Fibroblast of lung (primary cell): ENCODE measurements at regions not wholly inside any gene's neighbourhood (a gene's known extent, or its start where the extent isn't known, plus 50 kb on each side); places are given as distances from the start of the nearest gene placed in this dataset.

Experiments
- DNase-seq, 2 donors: peaks; one replicate each; pipeline versions ENCODE4 v3.0.0 to v3.0.0-alpha.2; 2010; ENCODE audit warnings: low read depth in 2 of 2
- H2AFZ ChIP-seq: 2 replicates; pipeline ENCODE4 v1.5.1; 2012; ENCODE audit warnings: low read length, control low read depth, inconsistent platforms
- H3K27ac ChIP-seq: 2 replicates; pipeline ENCODE4 v1.5.1; 2011; ENCODE audit warnings: low read length, control low read depth; ENCODE audit not compliant: insufficient read depth
- H3K27me3 ChIP-seq: 2 replicates; pipeline ENCODE4 v1.5.1; 2011; ENCODE audit warnings: mild to moderate bottlenecking, low read length; ENCODE audit not compliant: control insufficient read depth, insufficient read depth
- H3K36me3 ChIP-seq: 2 replicates; pipeline ENCODE4 v1.5.1; 2011; ENCODE audit warnings: low read length; ENCODE audit not compliant: control insufficient read depth, insufficient read depth
- H3K4me1 ChIP-seq: 2 replicates; pipeline ENCODE4 v1.5.1; 2011; ENCODE audit warnings: low read length; ENCODE audit not compliant: control insufficient read depth, insufficient read depth; ENCODE audit errors: extremely low read depth
- H3K4me2 ChIP-seq: 2 replicates; pipeline ENCODE4 v1.5.1; 2011; ENCODE audit warnings: low read length, control low read depth; ENCODE audit not compliant: insufficient read depth; ENCODE audit errors: extremely low read depth
- H3K4me3 ChIP-seq, 4 experiments: fragments of 200-600 bp in 1 of 4; sonication (generic) in 1 of 4; replicated peaks in 1 of 4; 2 replicates each; pipeline ENCODE4 v1.5.1; 2011 to 2016; ENCODE audit warnings: low read length in 4 of 4, low read depth in 3 of 4, mild to moderate bottlenecking in 3 of 4, control low read depth in 2 of 4, inconsistent platforms in 1 of 4, mixed read lengths in 1 of 4; ENCODE audit not compliant: insufficient read depth in 1 of 4; ENCODE audit errors: control extremely low read depth in 1 of 4
- H3K79me2 ChIP-seq: 2 replicates; pipeline ENCODE4 v1.5.1; 2012; ENCODE audit warnings: mild to moderate bottlenecking, low read length, inconsistent platforms; ENCODE audit not compliant: control insufficient read depth, insufficient read depth
- H3K9ac ChIP-seq: 2 replicates; pipeline ENCODE4 v1.5.1; 2011; ENCODE audit warnings: mild to moderate bottlenecking, low read length, control low read depth; ENCODE audit not compliant: insufficient read depth
- H3K9me3 ChIP-seq: 2 replicates; pipeline ENCODE4 v1.5.1; 2012; ENCODE audit warnings: low read depth, low read length; ENCODE audit not compliant: control insufficient read depth, insufficient read depth
- H4K20me1 ChIP-seq: 2 replicates; pipeline ENCODE4 v1.5.1; 2011; ENCODE audit warnings: low read length; ENCODE audit not compliant: control insufficient read depth, insufficient read depth; ENCODE audit errors: extremely low read depth
- CTCF ChIP-seq, 2 donors: IDR thresholded peaks in 1 of 2; conservative IDR thresholded peaks in 1 of 2; 1 replicate in 1 of 2; 2 replicates in 1 of 2; pipeline ENCODE4 v1.5.1; 2011 to 2012; ENCODE audit warnings: low read length in 2 of 2, control low read depth in 1 of 2, inconsistent platforms in 1 of 2, low read depth in 1 of 2, mild to moderate bottlenecking in 1 of 2
- EZH2 ChIP-seq: IDR thresholded peaks from 2 replicates; pipeline ENCODE4 v1.5.1; 2012; ENCODE audit warnings: low read length, control low read depth, mild to moderate bottlenecking; ENCODE audit errors: missing control alignments

- H3K9me3 ChIP-seq: no peaks in the 10 kb centered on the region
- TF ChIP-seq CTCF (conservative IDR thresholded peaks at IDR 0.05 in 1 of 2, IDR thresholded peaks at IDR 0.05 in 1 of 2; ENCODE audit: low read depth in 1 of 2, low read length in 2 of 2) (no peak), EZH2 (no peak)
- H3K4me3 ChIP-seq: no peak overlapping the region
These were observed 258.2 kb upstream of the JADE1 start for GRCh38 chr4:128551280-128551679.

DNA sequence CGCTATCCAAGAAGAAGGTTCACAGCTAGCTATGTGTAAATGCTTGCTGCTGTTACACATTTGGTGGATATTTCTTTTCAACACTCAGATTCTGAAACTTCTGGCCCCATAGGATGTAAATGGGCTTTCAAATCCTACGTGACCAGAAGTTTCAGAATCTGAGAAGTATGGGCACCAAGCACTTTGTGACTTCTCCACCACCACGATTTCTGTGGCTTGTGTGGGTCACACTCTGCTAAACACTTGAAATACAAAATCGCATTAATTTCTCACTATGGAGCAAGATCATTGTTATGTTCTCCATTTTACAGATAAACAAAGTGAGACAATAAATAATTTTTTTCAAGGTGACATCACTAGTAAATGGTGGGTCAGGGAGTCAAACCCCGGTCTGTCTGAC, 259.4 kb upstream of the JADE1 start:
- no peaks in the 10 kb centered on the region for H3K79me2 ChIP-seq
- no peaks in the 10 kb centered on the region for H3K36me3 ChIP-seq
- H3K9ac ChIP-seq: no peak overlapping the region
- H3K27me3 ChIP-seq: no peaks in the 10 kb centered on the region
- no peak overlapping the region for H3K27ac ChIP-seq
- no peak for TF ChIP-seq CTCF (conservative IDR thresholded peaks at IDR 0.05 in 1 of 2, IDR thresholded peaks at IDR 0.05 in 1 of 2; ENCODE audit: low read depth in 1 of 2, low read length in 2 of 2)
- DNase-seq: no peak
- H2AFZ ChIP-seq: no peak overlapping the region
- H3K4me3 ChIP-seq: no peak overlapping the region
- no peaks in the 10 kb centered on the region for H3K9me3 ChIP-seq
- no peak overlapping the region for H3K4me2 ChIP-seq
- peaks cover 8% of the 10 kb centered on the region for H3K4me1 ChIP-seq
- no peaks in the 10 kb centered on the region for H4K20me1 ChIP-seq

More at GRCh38 chr4:128551280-128551679, 258.2 kb upstream of the JADE1 start:
- H3K27ac ChIP-seq: no peak overlapping the region
- no peak overlapping the region for H3K9ac ChIP-seq
- no peaks in the 10 kb centered on the region for H3K36me3 ChIP-seq
- peaks cover 8% of the 10 kb centered on the region for H3K4me1 ChIP-seq
- H2AFZ ChIP-seq: no peak overlapping the region
- H3K4me2 ChIP-seq: no peak overlapping the region
- DNase-seq: no peak
- no peaks in the 10 kb centered on the region for H3K27me3 ChIP-seq
- H3K79me2 ChIP-seq: no peaks in the 10 kb centered on the region
- H4K20me1 ChIP-seq: no peaks in the 10 kb centered on the region

GRCh38 chr4:128549636-128550035, 259.9 kb upstream of the JADE1 start:
- TF ChIP-seq CTCF (conservative IDR thresholded peaks at IDR 0.05 in 1 of 2, IDR thresholded peaks at IDR 0.05 in 1 of 2; ENCODE audit: low read depth in 1 of 2, low read length in 2 of 2) (no peak), EZH2 (no peak)
- no peaks in the 10 kb centered on the region for H3K79me2 ChIP-seq
- peaks cover 8% of the 10 kb centered on the region for H3K4me1 ChIP-seq
- no peak for DNase-seq
- no peak overlapping the region for H3K9ac ChIP-seq
- no peaks in the 10 kb centered on the region for H4K20me1 ChIP-seq
- H3K27ac ChIP-seq: no peak overlapping the region
- H3K4me2 ChIP-seq: no peak overlapping the region
- H3K27me3 ChIP-seq: no peaks in the 10 kb centered on the region
- H3K36me3 ChIP-seq: no peaks in the 10 kb centered on the region
- H3K4me3 ChIP-seq: no peak overlapping the region
- H3K9me3 ChIP-seq: no peaks in the 10 kb centered on the region
- no peak overlapping the region for H2AFZ ChIP-seq
